Occipital lobe (tissue), 1 donor: ENCODE measurements at regions not wholly inside any gene's neighbourhood (a gene's known extent, or its start where the extent isn't known, plus 50 kb on each side); places are given as distances from the start of the nearest gene placed in this dataset.
"Not testable (repeated sequence)": the region's sequence is repeated elsewhere in the genome, so short reads cannot be mapped to it uniquely, and the experiment has no call there.

Experiments used
- DNase-seq: peaks from one replicate; lab custom pipeline; 2025; lab: John Stamatoyannopoulos, UW

DNA sequence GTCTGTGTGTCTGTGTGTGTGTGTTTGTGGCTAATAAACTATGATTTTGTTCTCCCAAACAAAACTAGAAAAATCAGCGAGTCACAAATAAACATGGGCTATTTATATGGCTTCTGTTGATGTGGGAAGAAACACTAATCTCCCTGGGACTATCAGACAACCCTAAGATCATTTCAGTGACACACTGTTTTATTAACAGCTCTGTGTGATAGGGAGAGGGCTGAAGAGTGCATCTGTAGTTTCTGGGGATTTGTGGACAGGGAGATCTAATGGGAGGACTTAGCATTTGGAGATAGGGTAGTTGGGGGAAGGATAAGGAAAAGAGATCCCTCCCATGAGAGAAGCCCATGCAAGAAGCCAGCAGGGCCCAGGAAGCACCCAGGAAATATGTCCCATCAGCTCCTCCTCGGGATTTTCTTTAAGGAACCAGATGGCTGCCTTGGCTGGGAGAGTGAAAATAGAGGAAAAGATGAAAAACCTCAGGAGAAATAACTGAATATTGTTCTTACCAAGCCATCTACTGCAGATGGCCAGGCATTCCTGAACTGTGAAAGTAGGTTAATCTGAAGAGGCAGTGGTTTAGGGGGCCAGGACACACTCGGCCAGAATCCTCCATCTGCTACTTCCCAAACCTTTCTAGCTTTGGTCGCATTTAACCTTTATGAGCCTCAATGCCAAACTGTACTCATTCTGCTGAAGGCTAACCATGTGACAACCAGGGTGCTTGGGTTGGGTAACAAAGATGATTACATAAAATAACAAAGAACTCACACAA is 253.4 kb downstream of the BTG1 start:
- DNase-seq, result no peak

DNA sequence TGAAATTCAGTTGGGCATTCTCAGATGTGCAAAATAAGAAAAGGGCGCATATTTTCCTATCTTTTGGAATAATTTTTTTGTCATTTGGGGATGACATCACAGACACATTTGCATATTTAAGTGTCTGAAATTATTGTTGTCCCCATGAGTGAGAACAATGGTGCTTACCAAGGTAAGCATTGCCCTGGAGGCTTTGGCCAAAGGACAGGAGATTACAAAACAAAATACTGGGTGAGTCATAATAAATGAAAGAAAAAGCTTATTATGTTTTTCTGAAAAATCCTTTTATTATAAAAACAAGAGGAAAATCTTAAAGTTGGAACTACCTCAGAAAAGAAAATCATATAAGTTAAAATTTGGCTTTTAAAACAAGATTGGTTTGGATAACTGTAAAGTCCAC is 254.9 kb downstream of the BTG1 start:
- no peak for DNase-seq

DNA sequence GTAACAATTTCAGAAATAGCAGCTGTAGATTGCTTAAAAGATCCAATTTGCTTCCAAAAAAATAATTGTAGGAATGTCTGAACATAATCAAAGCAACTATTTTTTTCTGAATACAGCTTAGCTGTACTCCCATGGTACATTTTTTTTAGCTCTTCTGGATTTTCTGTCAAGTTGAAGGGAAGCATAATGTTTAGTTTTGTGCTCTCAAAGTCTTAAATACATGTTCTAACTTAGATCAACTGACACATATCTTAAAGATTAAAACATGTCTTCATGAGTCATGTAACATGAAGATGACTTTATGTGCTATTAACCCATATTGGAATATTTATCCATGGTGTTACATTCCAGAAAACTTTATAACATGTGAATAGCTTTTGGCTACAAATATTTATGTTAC is 255.7 kb downstream of the BTG1 start:
- no peak for DNase-seq

DNA sequence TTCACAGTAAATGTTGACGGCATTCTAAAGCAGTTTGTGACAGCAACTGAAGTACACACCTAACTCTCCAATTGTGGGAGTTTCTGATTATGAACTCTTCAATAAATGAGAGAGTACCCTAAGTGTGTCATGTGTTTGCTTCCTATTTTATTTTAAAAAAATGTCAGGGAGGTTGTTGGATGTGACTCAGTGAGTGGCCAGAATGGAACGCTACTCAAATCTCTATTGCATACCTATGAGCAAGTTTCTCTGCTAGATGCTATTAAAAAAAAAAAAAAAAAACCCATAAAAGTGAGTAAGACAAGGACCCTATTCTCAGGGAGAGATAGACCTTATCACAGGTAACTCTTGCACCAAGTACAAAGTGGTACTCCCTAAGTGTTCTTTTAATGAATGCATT is 256.6 kb downstream of the BTG1 start:
- DNase-seq, result no peak

DNA sequence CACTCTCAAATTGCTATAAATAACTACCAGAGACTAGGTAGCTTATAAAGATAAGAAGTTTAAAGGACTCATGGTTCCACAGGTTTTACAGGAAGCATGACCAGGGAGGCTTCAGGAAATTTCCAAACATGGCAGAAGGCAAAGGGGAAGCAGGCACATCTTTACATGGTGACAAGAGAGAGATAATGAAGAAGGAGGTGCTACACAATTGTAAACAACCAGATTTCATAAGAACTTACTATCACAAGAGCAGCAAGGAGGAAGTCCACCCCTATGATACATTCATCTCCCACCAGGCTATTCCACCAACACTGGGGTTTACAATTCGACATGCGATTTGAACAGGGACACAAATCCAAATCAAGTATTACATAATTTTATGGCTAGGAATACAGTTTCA is 257.7 kb downstream of the BTG1 start:
- no peak for DNase-seq

DNA sequence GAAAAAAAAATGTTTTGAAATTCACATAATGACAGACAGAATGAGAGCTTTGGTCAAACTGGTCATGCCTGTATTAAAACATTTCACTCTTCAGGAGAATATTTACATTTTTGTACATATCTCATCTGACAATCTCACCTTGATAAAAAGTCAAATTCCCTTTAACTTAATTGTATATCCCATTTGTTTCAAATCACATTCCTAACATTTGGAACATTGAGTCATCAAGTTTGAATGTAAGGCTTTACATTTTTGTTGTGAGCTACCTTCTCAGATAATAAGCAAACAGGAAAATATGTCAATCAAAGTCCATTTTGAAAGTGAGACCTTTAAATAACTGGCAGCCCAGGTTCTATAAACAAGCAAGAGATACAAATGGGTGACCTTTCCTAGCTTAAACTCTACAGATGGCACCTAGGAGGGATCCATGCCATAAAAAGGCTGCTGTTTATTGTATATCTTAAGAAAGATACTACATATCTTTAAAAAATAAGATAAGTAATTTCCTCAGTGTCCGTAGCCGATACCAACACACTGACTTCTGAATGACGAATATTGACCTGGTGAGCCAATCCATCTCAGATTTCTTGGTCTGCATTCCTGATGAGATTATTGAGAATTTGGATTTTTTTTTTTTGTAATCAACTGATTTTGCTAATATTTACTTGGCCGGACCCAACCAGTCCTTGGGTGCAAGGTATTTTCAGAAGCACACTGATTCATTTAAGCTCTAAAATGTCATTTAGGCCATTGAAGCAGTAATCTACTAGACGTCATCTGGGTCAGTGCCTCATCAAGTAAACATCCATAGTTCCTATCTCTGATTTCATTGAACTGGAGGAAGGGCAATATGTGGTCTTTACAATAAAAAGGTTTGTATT is 259.6 kb downstream of the BTG1 start:
- no peak for DNase-seq

DNA sequence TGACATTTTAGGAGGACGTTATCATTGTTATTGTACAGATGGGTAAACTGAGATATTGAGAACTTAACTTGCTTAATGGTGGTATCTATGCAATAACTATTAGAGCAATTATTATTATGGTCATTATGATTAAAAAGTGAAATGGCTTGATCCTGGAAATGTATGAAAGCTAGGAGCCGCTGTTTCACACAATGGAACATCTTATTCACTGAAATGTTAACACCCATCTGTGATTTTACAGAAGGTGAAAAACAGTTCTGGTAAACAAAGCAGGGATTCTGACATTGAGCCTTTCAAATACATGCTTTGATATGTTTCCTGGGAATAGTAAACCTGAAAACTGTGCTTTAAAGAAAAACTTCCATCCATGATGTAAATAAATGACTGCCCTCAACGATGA is 261.4 kb downstream of the BTG1 start:
- DNase-seq, result no peak

DNA sequence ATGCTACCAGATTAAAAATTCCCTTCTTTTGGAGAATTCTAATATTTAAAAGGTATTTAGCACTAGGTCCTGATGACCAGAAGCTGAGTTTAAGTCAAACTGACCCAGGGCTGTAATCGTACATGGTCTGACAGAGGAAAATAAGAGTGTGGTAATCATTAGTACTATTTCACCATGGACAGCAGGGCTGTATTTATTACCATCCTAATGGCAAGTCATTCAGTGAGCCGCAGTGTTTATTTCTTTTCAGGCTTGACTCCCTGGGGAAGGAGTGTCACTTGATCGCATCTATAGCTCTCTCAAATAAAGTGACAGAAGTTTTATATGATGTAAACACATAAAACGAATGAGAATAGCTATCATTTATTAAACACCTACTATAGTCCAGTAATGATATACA is 261.8 kb downstream of the BTG1 start:
- DNase-seq, result no peak

DNA sequence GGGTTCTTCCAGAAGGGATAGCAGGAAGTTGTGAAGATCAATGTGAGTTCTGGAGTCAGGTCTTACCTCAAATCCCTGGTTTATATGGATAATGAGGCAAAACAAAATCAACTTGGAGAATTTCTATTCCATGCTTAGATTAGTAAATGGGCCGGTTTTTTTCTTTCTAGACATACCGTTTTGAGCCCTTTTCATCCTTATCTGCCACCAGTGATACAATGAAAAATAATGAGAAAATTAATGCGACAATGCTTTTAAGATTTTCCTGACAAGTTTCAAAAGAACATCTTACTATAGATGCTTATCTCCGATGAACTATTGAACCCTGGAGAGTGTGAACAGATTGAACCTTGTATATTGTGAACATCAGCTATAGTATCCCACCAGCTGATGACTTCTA is 262.7 kb downstream of the BTG1 start:
- DNase-seq, result no peak

DNA sequence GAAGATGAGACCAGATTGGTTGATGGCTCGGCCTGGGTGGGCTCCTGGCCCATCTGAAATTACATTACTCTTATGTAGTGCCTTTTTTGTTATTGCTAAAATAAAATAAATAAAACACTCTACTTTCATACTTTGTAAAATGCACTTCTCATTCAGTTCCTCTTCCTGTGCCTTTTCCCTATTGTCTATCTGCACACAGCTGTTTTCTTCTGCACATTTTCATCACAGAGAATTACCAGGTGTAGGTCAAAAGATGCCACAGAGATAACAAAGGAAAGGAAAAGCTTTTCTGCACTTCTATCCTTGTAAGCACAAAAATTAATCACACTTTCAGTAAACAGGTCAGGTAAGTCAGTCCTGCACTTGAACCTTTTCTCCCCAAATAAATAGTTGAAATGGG is 265.1 kb downstream of the BTG1 start:
- no peak for DNase-seq

DNA sequence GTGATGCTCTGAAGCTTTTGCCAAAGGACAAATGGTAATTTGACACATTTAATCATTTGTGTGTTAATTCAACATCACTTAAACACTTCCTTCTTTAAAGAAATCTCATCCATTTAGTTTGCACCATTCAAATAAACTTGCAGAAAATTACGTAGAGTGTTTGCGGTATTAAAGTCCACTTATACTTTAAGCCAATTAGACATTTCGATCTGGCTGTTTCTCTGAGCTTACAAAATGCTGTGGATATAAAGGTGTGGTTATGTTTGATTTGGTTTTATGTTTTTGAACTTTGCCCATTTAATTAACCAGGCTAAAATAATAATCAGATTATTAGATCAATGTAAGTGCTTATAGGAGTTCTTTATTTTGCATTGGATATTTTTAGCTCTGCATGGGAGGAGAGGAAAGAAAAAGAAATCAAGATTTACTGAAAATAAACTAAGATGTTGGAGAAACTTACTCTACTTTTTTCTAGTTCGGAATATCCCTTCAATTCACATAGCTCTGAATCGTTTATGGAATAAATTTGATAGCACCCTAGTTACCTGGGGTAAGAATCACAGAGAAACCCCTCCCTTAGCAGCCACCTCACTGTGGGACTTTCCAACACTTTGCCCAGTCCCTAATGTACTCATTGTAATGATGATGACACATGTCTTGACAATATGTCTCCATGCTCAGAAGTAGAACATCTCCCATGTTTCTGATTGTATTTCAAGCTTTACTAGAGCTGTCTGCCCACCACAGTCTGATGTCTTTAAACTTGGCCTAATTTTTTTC is 268.0 kb downstream of the BTG1 start:
- no peak for DNase-seq

DNA sequence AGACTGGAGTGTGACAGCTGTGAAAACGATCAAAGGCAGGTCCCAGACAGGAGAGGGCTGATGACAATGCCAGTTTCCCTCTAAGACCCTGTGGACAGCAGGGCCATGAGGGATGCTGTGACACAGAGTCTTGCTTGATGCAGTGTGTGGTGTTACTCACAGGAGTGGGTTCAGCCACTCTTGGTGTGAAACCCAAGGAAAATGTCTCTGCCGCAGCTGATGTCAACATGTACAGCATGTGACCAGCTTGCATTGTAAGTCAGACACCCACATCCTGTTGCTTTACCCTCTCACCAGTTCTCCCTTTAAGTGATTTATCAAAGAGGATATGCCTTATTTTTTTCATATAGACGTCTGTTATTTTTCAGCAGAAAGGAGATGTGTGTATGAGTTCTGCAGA is 268.6 kb downstream of the BTG1 start:
- no peak for DNase-seq

DNA sequence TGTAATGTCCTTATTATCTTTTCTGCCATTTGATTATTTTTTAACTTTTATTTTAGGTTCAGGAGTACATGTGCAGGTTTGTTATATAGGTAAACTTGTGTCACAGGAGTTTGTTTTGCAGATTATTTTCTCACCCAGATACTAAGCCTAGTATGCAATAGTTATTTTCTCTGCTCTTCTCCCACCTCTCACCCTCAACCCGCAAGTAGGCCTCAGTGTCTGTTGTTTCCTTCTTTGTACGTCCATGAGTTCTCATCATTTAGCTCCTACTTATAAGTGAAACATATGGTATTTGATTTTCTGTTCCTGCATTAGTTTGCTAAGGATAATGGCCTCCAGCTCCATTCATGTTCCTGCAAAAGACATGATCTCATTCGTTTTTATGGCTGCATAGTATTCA is 270.0 kb downstream of the BTG1 start:
- not testable (repeated sequence) for DNase-seq

DNA sequence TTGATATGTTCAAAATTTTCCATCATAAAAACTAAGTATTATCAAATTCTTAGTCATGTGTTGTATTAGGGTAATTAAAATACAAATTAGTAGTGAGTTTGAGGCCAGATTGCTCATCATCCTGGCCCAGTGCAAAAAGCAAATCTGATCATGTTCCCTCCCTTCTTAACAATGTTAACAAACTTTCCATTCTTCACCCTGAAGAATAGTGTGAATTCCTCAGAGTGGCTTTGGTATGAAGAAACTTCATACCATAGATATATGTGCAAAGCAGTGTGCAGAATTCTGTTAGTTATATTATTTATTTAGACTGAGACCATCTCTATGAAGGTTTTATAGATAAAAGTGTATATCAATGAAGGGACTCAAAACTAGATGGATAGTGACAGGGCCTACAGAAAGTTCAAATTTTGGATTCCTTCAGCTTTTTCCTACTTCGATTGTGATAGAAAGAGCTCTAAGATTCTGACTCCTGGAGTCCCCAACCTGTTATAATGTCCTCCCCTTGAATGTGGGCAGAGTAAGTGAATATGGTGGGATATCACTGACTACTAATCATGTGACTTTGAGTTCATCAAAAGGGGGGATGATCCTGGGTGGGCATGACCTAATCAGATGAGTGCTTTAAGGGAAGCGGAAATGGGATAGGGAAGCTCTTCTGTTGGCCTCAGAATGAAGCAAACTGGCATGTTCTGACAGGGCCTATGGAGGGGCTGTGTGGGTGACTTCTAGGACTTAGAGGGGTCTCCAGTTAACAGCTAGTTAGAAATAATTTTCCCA is 271.4 kb downstream of the BTG1 start:
- no peak for DNase-seq

DNA sequence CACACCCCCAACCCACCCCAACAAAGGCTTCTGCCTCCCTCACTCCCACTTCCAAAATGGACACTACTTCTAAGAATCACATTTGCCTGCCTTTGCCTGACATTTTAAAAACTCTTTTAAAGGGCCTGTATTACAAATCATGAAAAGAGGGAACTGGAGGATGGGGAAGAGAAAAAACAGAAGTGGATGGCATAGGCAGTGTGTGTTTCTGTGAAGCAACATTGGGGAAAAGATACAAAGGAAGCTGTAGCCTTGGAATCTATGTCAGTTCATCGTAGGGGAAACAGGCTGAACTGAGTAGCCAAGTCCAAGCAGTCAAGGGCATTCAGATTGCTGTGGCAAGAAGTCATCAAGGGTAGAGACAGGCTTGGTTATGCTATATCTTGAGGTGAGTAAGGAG is 273.9 kb downstream of the BTG1 start:
- no peak for DNase-seq

DNA sequence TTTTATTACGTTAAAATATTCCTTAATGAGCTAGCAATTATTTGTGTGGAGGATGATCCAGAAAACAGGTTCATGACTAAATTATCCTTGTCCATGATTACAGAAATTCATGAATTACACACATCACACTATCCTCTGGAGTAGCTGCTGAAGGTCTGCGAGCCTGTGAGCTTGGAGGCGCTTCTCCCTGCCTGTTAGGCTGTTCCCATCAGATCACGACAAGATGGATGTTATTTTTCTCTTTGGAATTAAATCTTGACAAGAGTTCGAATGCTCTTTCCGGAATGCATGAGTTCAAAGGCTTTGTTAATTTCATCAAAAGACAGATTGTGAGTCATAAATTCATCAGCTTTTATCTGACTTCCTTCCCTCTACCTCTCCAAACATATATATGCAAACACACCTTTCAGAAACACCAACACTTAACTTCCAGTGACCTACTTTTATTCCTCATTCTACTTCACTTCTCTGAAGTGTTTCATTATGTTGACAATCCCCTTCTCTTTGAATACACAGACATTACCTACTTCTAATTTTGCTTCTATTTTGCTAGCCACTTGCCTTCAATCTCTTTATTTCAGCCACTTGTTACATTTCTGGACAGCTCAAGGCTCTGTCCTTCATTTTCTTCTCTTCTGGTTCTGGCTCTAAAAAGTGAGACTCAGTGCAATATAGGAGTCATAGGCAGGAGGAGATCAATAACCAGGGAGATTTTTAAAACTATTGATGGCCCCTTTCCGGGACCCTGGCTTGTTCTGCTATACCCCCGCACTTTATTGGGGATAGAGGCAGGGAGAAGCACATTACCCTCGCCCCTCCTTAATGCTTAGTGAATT is 274.6 kb downstream of the BTG1 start:
- DNase-seq, result no peak

DNA sequence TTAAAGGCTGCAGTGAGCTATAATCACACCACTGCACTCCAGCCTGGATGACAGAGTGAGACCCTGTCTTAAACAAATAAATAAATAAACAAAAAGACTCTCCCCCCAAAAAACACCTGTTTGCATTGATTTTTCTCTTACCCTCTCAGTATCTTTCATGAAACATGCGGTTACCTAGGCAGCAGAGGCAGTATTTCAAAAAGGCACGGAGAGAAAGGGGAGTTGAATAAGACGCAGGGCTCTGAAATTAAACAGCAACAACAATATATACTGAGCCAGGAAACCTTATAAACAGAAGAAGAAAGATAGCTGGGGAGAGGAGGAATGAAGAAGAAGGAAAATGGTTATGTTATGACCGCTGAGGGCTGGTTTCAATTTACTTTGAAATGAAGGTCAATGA is 277.6 kb downstream of the BTG1 start:
- no peak for DNase-seq

DNA sequence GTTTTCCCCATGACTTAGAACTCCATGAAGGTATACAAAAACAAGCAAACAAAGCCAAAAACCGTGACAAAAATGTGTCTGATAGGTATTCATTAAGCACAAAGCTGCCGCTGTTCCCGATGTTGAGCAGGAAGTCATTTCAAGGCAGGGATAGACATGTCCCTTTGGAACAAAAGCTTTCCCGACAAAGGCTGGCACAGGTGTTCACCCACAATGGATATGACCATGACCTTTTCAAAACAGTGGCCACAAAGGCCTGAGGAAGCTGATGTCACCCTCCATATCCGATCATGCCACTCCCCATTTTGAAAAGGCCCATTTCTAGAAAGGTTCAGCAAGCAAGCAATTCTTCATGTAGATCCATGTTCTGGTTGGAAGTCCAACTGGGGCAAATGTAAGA is 279.1 kb downstream of the BTG1 start:
- no peak for DNase-seq

DNA sequence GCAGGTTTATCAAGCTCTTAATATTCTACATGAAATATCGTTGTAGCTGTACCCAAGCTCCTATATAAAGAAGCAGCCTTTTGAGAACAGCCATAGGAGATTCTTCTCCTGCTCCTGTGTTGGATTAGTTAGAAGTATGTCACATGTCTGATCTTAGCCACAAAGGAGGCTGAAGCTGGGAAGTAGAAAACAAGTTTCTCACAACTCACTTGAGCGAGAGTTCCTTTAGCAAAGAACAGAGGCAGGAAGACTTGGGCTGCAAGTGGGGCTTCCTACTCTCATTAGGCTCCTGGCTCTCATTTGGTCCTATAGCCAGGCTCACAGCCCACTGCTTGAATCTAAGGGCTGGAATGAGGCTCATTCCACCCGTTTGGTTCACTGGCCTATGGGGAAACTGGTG is 281.9 kb downstream of the BTG1 start:
- no peak for DNase-seq

DNA sequence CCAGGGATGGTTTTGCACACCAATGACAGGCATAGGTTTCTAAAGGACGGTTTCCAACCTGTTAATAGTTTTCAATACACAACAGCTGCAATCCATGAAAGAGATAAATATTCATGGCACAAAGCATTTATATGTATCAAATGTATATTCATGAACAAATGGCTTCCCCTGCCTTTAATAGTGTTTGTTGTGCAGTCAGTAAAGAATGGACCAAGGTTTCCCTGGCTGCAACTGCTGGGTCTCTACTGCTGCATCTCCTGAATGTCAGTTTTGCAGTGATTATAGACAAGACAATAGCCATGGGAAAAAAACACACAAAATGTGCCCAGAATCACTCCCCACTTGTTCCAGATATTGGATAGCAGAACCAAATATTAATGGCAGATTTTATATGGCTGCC is 284.1 kb downstream of the BTG1 start:
- no peak for DNase-seq

DNA sequence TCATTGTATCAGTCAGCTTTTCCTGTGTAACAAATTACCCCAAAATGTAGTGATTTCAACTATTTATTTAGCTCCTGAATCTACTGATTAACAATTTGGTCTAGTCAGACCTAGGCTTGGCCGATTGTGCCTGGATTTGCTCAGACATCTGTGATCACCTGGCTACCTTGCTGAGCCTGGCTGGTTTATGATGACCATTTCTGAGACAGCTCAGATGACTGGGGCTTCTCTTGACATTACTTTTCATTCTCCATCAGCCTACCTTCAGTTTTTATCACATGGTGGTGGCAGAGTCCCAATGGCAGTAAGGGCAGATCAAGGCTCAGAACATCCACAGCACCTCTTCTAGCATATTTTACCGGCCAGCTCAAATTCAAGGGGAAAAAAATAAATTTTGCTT is 286.3 kb downstream of the BTG1 start:
- no peak for DNase-seq
